T-helper 1 cell treated with Interleukin-12 subunit alpha and Interleukin-12 subunit beta and Interleukin-4 antibody, amounts not matched to agents 30 ng/mL and 1 ng/mL, for 36 hours (primary cell): ENCODE measurements at regions not wholly inside any gene's neighbourhood (a gene's known extent, or its start where the extent isn't known, plus 50 kb on each side); places are given as distances from the start of the nearest gene placed in this dataset.

ENCODE experiments used
- intact Hi-C: fragments of 100-400 bp; cut with micrococcal nuclease; formaldehyde crosslinking; loops from one replicate; pipeline ENCODE4 v1.15.1; 2024

GRCh38 chr1:22375601-22376000 is 76.0 kb upstream of the ZBTB40 start:
- intact Hi-C loops = no loop called here

- intact Hi-C loops = no loop called here
These were observed 75.7 kb upstream of the ZBTB40 start for GRCh38 chr1:22376001-22376400.

- intact Hi-C loops = no loop called here
These were observed 75.1 kb upstream of the ZBTB40 start for GRCh38 chr1:22376546-22376945.

- intact Hi-C loops = no loop called here
These were observed 74.7 kb upstream of the ZBTB40 start for GRCh38 chr1:22376976-22377375.

- intact Hi-C loops = no loop called here
These were observed 72.1 kb upstream of the ZBTB40 start for GRCh38 chr1:22379566-22379965.

- intact Hi-C loops = no loop called here
These were observed 71.4 kb upstream of the ZBTB40 start for GRCh38 chr1:22380024-22380785.

GRCh38 chr1:22383526-22384294 is 67.9 kb upstream of the ZBTB40 start:
- intact Hi-C loops = no loop called here

GRCh38 chr1:22385537-22385936 is 66.1 kb upstream of the ZBTB40 start:
- intact Hi-C loops = no loop called here

GRCh38 chr1:22386774-22387173 is 64.9 kb upstream of the ZBTB40 start:
- intact Hi-C loops = no loop called here

- intact Hi-C loops = no loop called here
These were observed 63.6 kb upstream of the ZBTB40 start for GRCh38 chr1:22387919-22388580.

- intact Hi-C loops = no loop called here
These were observed 62.8 kb upstream of the ZBTB40 start for GRCh38 chr1:22388671-22389450.

GRCh38 chr1:22393587-22393986 is 58.1 kb upstream of the ZBTB40 start:
- intact Hi-C loops = no loop called here

- intact Hi-C loops = no loop called here
These were observed 52.8 kb upstream of the ZBTB40 start for GRCh38 chr1:22398656-22399420.

- intact Hi-C loops = no loop called here
These were observed 52.1 kb upstream of the ZBTB40 start for GRCh38 chr1:22399421-22400091.
